GM23338 (cell line): ENCODE measurements at regions not wholly inside any gene's neighbourhood (a gene's known extent, or its start where the extent isn't known, plus 50 kb on each side); places are given as distances from the start of the nearest gene placed in this dataset.

Experiments used
- ATAC-seq: fragments of 200-7000 bp; cut with Tn5 transposase; 3 replicates; pipeline ENCODE4 v1.9.1; 2020
- DNase-seq: peaks from one replicate; pipeline ENCODE4 v3.0.0-alpha.2; 2015; ENCODE audit warnings: low spot score
- H2AFZ ChIP-seq: fragments of 200-600 bp; sonication (generic); 2 replicates; pipeline ENCODE4 v1.8.0; 2016; ENCODE audit warnings: antibody characterized with exemption, mild to moderate bottlenecking, moderate library complexity
- H3F3A ChIP-seq: fragments of 200-600 bp; sonication (generic); replicated peaks from 2 replicates; pipeline ENCODE4 v1.8.0; 2017; ENCODE audit warnings: antibody characterized with exemption, mixed run types, low read depth
- H3K27ac ChIP-seq: fragments of 200-600 bp; sonication (generic); 2 replicates; pipeline ENCODE4 v1.6.1; 2016; ENCODE audit warnings: low read depth
- H3K27me3 ChIP-seq: fragments of 200-600 bp; sonication (generic); 2 replicates; pipeline ENCODE4 v1.8.0; 2016; ENCODE audit warnings: mild to moderate bottlenecking, mixed run types, moderate library complexity; ENCODE audit not compliant: insufficient read depth
- H3K36me3 ChIP-seq: fragments of 200-600 bp; sonication (generic); 2 replicates; pipeline ENCODE4 v1.8.0; 2016; ENCODE audit warnings: mild to moderate bottlenecking; ENCODE audit not compliant: insufficient read depth
- H3K4me1 ChIP-seq: fragments of 200-600 bp; sonication (generic); 2 replicates; pipeline ENCODE4 v1.8.0; 2016; ENCODE audit warnings: mild to moderate bottlenecking, moderate library complexity; ENCODE audit not compliant: insufficient read depth
- H3K4me2 ChIP-seq: fragments of 200-600 bp; sonication (generic); 2 replicates; pipeline ENCODE4 v1.7.1; 2017; ENCODE audit warnings: mixed run types
- H3K4me3 ChIP-seq: fragments of 200-600 bp; sonication (generic); 2 replicates; pipeline ENCODE4 v1.6.1; 2016; ENCODE audit warnings: mixed run types
- H3K79me2 ChIP-seq: fragments of 200-600 bp; sonication (generic); replicated peaks from 2 replicates; pipeline ENCODE4 v1.8.0; 2017; ENCODE audit warnings: mild to moderate bottlenecking; ENCODE audit not compliant: insufficient read depth
- H3K9me2 ChIP-seq: fragments of 200-600 bp; sonication (generic); 2 replicates; pipeline ENCODE4 v1.8.0; 2017; ENCODE audit not compliant: insufficient read depth
- H4K20me1 ChIP-seq: fragments of 200-600 bp; sonication (generic); replicated peaks from 2 replicates; pipeline ENCODE4 v1.8.0; 2017; ENCODE audit warnings: mild to moderate bottlenecking; ENCODE audit not compliant: insufficient read depth
- H3K27ac Mint-ChIP-seq: 2 replicates; pipeline ENCODE4 v1.8.0; 2020; ENCODE audit warnings: inconsistent platforms, mild to moderate bottlenecking, moderate library complexity, mixed read lengths
- H3K27me3 Mint-ChIP-seq: 3 replicates; pipeline ENCODE4 v1.8.0; 2022; ENCODE audit warnings: low read depth, mild to moderate bottlenecking, moderate library complexity, mixed read lengths, inconsistent platforms; ENCODE audit not compliant: insufficient read depth, poor library complexity
- H3K36me3 Mint-ChIP-seq: 3 replicates; pipeline ENCODE4 v1.8.0; 2021; ENCODE audit warnings: low read depth, mild to moderate bottlenecking, inconsistent platforms, moderate library complexity, mixed read lengths
- H3K4me1 Mint-ChIP-seq: 3 replicates; pipeline ENCODE4 v1.8.0; 2020; ENCODE audit warnings: mild to moderate bottlenecking, inconsistent platforms, mixed read lengths
- H3K4me3 Mint-ChIP-seq: 3 replicates; pipeline ENCODE4 v1.8.0; 2021; ENCODE audit warnings: moderate library complexity, mild to moderate bottlenecking, inconsistent platforms, mixed read lengths
- H3K9me3 Mint-ChIP-seq: 3 replicates; pipeline ENCODE4 v1.8.0; 2020; ENCODE audit warnings: moderate library complexity, mild to moderate bottlenecking, inconsistent platforms, mixed read lengths
- CREB1 ChIP-seq: fragments of 250-450 bp; sonication (Bioruptor Pico); IDR thresholded peaks from 2 replicates; pipeline ENCODE4 v1.5.0; 2020; ENCODE audit warnings: low read depth, mild to moderate bottlenecking, moderate library complexity
- EZH2 ChIP-seq: fragments of 200-600 bp; sonication (generic); IDR thresholded peaks from one replicate; pipeline ENCODE4 v1.8.0; 2017; ENCODE audit warnings: antibody characterized with exemption, mild to moderate bottlenecking, low read depth; ENCODE audit not compliant: unreplicated experiment
- EZH2phosphoT487 ChIP-seq: fragments of 200-600 bp; sonication (generic); IDR thresholded peaks from one replicate; pipeline ENCODE4 v1.8.1; 2018; ENCODE audit warnings: antibody characterized with exemption; ENCODE audit not compliant: unreplicated experiment
- JUNB ChIP-seq: IDR thresholded peaks from one replicate; pipeline ENCODE4 v1.6.1; 2016; ENCODE audit warnings: antibody characterized with exemption; ENCODE audit not compliant: unreplicated experiment
- NANOG ChIP-seq: IDR thresholded peaks from 2 replicates; pipeline ENCODE4 v1.6.1; 2016; ENCODE audit warnings: antibody characterized with exemption, borderline replicate concordance
- POLR2AphosphoS5 ChIP-seq: IDR thresholded peaks from 2 replicates; pipeline ENCODE4 v1.6.1; 2016; ENCODE audit warnings: antibody characterized with exemption, low read depth
- STAT1 ChIP-seq: IDR thresholded peaks from one replicate; pipeline ENCODE4 v1.6.1; 2016; ENCODE audit warnings: antibody characterized with exemption; ENCODE audit not compliant: unreplicated experiment
- ZNF114 ChIP-seq: fragments of 250-450 bp; sonication (Bioruptor Pico); IDR thresholded peaks from 2 replicates; pipeline ENCODE4 v1.5.0; 2020; ENCODE audit warnings: mild to moderate bottlenecking, moderate library complexity
- TF ChIP-seq, protein P1 (sequence below): IDR thresholded peaks from one replicate; pipeline ENCODE4 v1.6.1; 2018; ENCODE audit warnings: antibody characterized with exemption; ENCODE audit not compliant: unreplicated experiment
- TF ChIP-seq, protein P2 (sequence below): IDR thresholded peaks from 2 replicates; pipeline ENCODE4 v1.6.1; 2016; ENCODE audit warnings: antibody characterized with exemption
- TF ChIP-seq, protein P3 (sequence below), 2 experiments: fragments of 200-600 bp in 1 of 2; sonication (generic) in 1 of 2; conservative IDR thresholded peaks; 2 replicates each; pipeline versions ENCODE4 v1.5.1 to v1.6.1; 2016 to 2017; ENCODE audit warnings: antibody characterized with exemption in 2 of 2, low read depth in 2 of 2, mild to moderate bottlenecking in 2 of 2, moderate library complexity in 1 of 2

DNA sequence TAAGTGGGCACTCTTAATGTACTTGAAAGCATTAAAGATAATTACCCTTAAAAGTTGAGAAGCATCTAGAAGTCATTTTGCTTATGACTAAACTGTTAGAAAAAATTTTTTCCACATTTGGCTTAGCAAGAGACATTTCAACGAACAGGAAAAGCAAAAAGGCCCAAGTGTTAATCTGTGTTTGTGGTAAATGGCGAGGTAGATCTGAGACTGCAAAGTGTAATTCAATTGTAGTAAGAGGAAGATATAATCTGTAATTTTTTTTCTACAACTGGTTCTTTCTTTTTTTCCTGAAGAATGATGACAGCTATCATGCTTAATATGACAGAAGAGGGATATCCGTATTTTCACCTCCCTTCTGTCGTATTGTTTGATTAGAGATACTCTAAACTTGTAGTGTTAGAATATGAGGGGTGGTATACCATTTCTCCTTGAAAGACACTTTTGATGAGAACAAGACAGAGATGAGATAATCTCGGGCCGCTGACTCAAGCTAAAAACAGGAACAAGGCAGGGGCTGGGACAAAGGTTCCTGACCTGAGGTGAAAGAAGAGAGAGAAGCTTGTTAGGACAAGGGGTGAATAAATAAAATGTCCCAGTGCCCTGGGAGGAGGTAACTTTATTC lies 459.3 kb upstream of the ZNF608 start:
- H3K4me2 ChIP-seq = no peak overlapping the region
- no peak overlapping the region for H3K27ac ChIP-seq
- no peak for DNase-seq
- peak overlapping the region; percentile 38; the same call in 1 of the 2 replicates for H2AFZ ChIP-seq
- H3K36me3 Mint-ChIP-seq = peaks cover 10% of the 10 kb centered on the region
- no peaks in the 10 kb centered on the region for H3K9me3 Mint-ChIP-seq
- peaks cover 35% of the 10 kb centered on the region for H3K4me1 Mint-ChIP-seq
- H3K4me3 Mint-ChIP-seq = no peak overlapping the region
- peaks cover 2% of the 10 kb centered on the region for H3K27me3 Mint-ChIP-seq
- no peaks in the 10 kb centered on the region for H3K79me2 ChIP-seq
- no peak overlapping the region for H3K27ac Mint-ChIP-seq
- no peak for ATAC-seq
- no peaks in the 10 kb centered on the region for H4K20me1 ChIP-seq
- H3K4me1 ChIP-seq = peaks cover 15% of the 10 kb centered on the region
- no peaks in the 10 kb centered on the region for H3F3A ChIP-seq
- H3K9me2 ChIP-seq = peaks cover 24% of the 10 kb centered on the region; the same call in 1 of the 2 replicates
- H3K27me3 ChIP-seq = no peaks in the 10 kb centered on the region
- no peaks in the 10 kb centered on the region; the same call in 1 of the 2 replicates for H3K36me3 ChIP-seq
- H3K4me3 ChIP-seq = no peak overlapping the region
- TF ChIP-seq, protein P1, sequence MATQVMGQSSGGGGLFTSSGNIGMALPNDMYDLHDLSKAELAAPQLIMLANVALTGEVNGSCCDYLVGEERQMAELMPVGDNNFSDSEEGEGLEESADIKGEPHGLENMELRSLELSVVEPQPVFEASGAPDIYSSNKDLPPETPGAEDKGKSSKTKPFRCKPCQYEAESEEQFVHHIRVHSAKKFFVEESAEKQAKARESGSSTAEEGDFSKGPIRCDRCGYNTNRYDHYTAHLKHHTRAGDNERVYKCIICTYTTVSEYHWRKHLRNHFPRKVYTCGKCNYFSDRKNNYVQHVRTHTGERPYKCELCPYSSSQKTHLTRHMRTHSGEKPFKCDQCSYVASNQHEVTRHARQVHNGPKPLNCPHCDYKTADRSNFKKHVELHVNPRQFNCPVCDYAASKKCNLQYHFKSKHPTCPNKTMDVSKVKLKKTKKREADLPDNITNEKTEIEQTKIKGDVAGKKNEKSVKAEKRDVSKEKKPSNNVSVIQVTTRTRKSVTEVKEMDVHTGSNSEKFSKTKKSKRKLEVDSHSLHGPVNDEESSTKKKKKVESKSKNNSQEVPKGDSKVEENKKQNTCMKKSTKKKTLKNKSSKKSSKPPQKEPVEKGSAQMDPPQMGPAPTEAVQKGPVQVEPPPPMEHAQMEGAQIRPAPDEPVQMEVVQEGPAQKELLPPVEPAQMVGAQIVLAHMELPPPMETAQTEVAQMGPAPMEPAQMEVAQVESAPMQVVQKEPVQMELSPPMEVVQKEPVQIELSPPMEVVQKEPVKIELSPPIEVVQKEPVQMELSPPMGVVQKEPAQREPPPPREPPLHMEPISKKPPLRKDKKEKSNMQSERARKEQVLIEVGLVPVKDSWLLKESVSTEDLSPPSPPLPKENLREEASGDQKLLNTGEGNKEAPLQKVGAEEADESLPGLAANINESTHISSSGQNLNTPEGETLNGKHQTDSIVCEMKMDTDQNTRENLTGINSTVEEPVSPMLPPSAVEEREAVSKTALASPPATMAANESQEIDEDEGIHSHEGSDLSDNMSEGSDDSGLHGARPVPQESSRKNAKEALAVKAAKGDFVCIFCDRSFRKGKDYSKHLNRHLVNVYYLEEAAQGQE = no peak
- TF ChIP-seq STAT1 = no peak
- TF ChIP-seq, protein P2, sequence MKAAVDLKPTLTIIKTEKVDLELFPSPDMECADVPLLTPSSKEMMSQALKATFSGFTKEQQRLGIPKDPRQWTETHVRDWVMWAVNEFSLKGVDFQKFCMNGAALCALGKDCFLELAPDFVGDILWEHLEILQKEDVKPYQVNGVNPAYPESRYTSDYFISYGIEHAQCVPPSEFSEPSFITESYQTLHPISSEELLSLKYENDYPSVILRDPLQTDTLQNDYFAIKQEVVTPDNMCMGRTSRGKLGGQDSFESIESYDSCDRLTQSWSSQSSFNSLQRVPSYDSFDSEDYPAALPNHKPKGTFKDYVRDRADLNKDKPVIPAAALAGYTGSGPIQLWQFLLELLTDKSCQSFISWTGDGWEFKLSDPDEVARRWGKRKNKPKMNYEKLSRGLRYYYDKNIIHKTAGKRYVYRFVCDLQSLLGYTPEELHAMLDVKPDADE = no peak
- TF ChIP-seq, protein P3, sequence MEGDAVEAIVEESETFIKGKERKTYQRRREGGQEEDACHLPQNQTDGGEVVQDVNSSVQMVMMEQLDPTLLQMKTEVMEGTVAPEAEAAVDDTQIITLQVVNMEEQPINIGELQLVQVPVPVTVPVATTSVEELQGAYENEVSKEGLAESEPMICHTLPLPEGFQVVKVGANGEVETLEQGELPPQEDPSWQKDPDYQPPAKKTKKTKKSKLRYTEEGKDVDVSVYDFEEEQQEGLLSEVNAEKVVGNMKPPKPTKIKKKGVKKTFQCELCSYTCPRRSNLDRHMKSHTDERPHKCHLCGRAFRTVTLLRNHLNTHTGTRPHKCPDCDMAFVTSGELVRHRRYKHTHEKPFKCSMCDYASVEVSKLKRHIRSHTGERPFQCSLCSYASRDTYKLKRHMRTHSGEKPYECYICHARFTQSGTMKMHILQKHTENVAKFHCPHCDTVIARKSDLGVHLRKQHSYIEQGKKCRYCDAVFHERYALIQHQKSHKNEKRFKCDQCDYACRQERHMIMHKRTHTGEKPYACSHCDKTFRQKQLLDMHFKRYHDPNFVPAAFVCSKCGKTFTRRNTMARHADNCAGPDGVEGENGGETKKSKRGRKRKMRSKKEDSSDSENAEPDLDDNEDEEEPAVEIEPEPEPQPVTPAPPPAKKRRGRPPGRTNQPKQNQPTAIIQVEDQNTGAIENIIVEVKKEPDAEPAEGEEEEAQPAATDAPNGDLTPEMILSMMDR (conservative IDR thresholded peaks at IDR 0.05; ENCODE audit: low read depth in 2 of 2) = no peak
- TF ChIP-seq JUNB = no peak
- TF ChIP-seq ZNF114 (CRISPR knock-in tag) = no peak
- TF ChIP-seq EZH2 = no peak
- no peak for TF ChIP-seq EZH2phosphoT487
- TF ChIP-seq NANOG = no peak
- no peak for TF ChIP-seq CREB1 (CRISPR knock-in tag)
- TF ChIP-seq POLR2AphosphoS5 = no peak
